CD8-positive, alpha-beta memory T cell (primary cell): ENCODE measurements at regions not wholly inside any gene's neighbourhood (a gene's known extent, or its start where the extent isn't known, plus 50 kb on each side); places are given as distances from the start of the nearest gene placed in this dataset.

ENCODE experiments used
- CTCF ChIA-PET: fragments of 350-600 bp; sonication (Branson Sonifier 250); formaldehyde crosslinking; loops from one replicate; lab custom pipeline; 2021; ENCODE audit warnings: antibody characterized with exemption; lab: Charles Lee
- POLR2A ChIA-PET: fragments of 350-600 bp; sonication (Branson Sonifier 250); formaldehyde crosslinking; loops from one replicate; lab custom pipeline; 2021; ENCODE audit warnings: antibody characterized with exemption; lab: Charles Lee
- DNase-seq, 5 donors: peaks; one replicate each; pipeline versions ENCODE4 v3.0.0 to v3.0.0-alpha.2; 2020 to 2022; ENCODE audit warnings: mixed read lengths in 1 of 5
- H3K27ac ChIP-seq: one replicate; pipeline ENCODE4 v1.7.0; 2013; ENCODE audit warnings: low read depth, mild to moderate bottlenecking, low read length, moderate library complexity
- H3K27me3 ChIP-seq: 2 replicates; pipeline ENCODE4 v1.7.0; 2013; ENCODE audit warnings: low read length, mild to moderate bottlenecking; ENCODE audit not compliant: insufficient read depth, poor library complexity, severe bottlenecking
- H3K36me3 ChIP-seq: 2 replicates; pipeline ENCODE4 v1.7.0; 2013; ENCODE audit warnings: mild to moderate bottlenecking, low read length, moderate library complexity; ENCODE audit not compliant: insufficient read depth
- H3K4me1 ChIP-seq: 2 replicates; pipeline ENCODE4 v1.7.0; 2013; ENCODE audit warnings: mild to moderate bottlenecking, low read length, moderate library complexity; ENCODE audit not compliant: insufficient read depth
- H3K4me3 ChIP-seq: 2 replicates; pipeline ENCODE4 v1.7.0; 2013; ENCODE audit warnings: mild to moderate bottlenecking, low read length
- H3K9me3 ChIP-seq: 2 replicates; pipeline ENCODE4 v1.7.0; 2013; ENCODE audit warnings: mild to moderate bottlenecking, low read length
- H3K27ac Mint-ChIP-seq, 8 donors: one replicate each; pipeline ENCODE4 v1.8.0; 2020 to 2021; ENCODE audit warnings: mixed read lengths in 8 of 8, mild to moderate bottlenecking in 6 of 8, inconsistent platforms in 3 of 8, moderate library complexity in 3 of 8
- H3K27me3 Mint-ChIP-seq, 2 donors: one replicate each; pipeline ENCODE4 v1.8.0; 2020 to 2021; ENCODE audit warnings: mixed read lengths in 2 of 2, mild to moderate bottlenecking in 1 of 2, moderate library complexity in 1 of 2
- H3K36me3 Mint-ChIP-seq, 3 donors: one replicate each; pipeline ENCODE4 v1.8.0; 2020 to 2021; ENCODE audit warnings: mixed read lengths in 3 of 3, inconsistent platforms in 1 of 3, mild to moderate bottlenecking in 1 of 3
- H3K4me1 Mint-ChIP-seq, 3 donors: one replicate each; pipeline ENCODE4 v1.8.0; 2020 to 2021; ENCODE audit warnings: mixed read lengths in 3 of 3, inconsistent platforms in 1 of 3, mild to moderate bottlenecking in 1 of 3
- H3K4me3 Mint-ChIP-seq, 7 donors: one replicate each; pipeline ENCODE4 v1.8.0; 2020 to 2021; ENCODE audit warnings: mixed read lengths in 7 of 7, mild to moderate bottlenecking in 6 of 7, moderate library complexity in 4 of 7, inconsistent platforms in 2 of 7
- H3K9me3 Mint-ChIP-seq, 5 donors: one replicate each; pipeline ENCODE4 v1.8.0; 2020 to 2022; ENCODE audit warnings: mixed read lengths in 5 of 5, mild to moderate bottlenecking in 3 of 5, moderate library complexity in 2 of 5, inconsistent platforms in 1 of 5

DNA sequence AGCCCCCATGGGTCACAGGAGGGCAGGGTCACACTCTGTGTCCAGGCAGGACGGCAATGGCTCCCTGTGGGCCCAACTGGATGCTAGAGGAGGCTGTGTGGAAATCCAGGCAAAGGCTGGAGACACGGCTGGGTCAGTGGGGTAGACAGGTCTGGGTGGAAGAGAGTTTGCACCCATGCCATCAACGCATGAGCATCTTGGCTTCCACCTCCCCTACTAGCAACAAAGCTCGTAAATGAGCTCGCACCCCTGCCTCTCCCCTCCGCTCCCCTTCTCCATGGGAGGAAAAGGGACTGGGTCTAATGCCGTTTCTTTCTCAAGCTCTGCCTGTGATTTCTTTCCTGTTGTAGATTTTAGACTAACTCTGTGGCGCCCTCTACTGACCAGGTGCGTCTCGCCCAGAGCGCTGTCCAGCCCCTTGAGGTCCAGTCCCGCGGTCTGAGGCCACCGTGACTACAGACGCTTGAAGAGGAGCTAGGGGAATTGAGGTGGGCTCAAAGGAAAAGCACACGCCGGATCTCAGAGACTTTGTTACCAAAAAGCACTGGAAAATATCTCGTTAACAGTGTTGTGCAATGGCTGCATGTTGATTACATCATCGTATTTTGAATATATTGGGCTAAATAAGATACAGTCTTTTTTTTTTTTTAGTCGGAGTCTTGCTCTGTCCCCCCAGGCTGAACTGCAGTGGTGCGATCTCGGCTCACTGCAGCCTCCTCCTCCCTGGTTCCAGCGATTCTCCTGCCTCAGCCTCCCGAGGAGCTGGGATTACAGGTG is 50.7 kb upstream of the USP29 start:
- ChIA-PET CTCF (no interaction called here), POLR2A (no interaction called here)
- H3K27ac Mint-ChIP-seq = no peak overlapping the region
- peaks cover 15 to 51% (median 36%) of the 10 kb centered on the region in 5 donors for H3K9me3 Mint-ChIP-seq
- no peak for DNase-seq
- Histone ChIP-seq H3K27ac (no peak overlapping the region), H3K9me3 (peaks cover 4% of the 10 kb centered on the region), H3K27me3 (no peaks in the 10 kb centered on the region), H3K4me3 (no peak overlapping the region), H3K4me1 (no peaks in the 10 kb centered on the region), H3K36me3 (no peaks in the 10 kb centered on the region)
- H3K4me3 Mint-ChIP-seq = no peak overlapping the region
- H3K27me3 Mint-ChIP-seq = peaks cover 0 to 3% of the 10 kb centered on the region in 2 donors
- peaks cover 0 to 5% (median 4%) of the 10 kb centered on the region in 3 donors for H3K36me3 Mint-ChIP-seq
- H3K4me1 Mint-ChIP-seq = no peaks in the 10 kb centered on the region
